ENCODE measurements at regions not wholly inside any gene's neighbourhood (a gene's known extent, or its start where the extent isn't known, plus 50 kb on each side); places are given as distances from the start of the nearest gene placed in this dataset.

DNA sequence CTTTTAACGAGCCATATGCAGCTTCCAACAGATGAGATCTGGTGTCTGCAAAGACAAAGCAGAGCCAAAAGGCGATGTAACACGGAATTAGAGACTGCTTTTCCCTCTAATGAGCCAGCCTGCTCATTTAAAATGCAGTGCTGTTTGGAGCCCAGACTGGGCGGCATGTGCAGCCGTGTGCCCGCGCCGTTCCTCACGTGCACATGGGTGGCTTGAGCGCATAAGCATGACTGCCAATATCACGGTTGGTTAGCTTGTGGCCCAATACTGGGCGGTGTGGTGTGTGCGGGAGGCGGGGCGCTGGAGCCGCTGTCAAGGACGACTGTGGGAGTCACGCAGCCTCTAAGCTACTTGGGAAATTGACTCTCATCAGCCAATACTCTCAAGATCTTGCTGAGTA, 87.0 kb upstream of the SCOC start:
- H3K4me1 ChIP-seq (ENCODE audit: control insufficient read depth, extremely low read depth, insufficient read depth, low read length) = no peaks in the 10 kb centered on the region
- H3K4me3 ChIP-seq (replicated peaks in 1 of 4; ENCODE audit: control extremely low read depth in 1 of 4, insufficient read depth in 1 of 4, low read depth in 3 of 4, low read length in 4 of 4) = no peak overlapping the region
- peaks cover 7% of the 10 kb centered on the region for H3K9me3 ChIP-seq (ENCODE audit: control insufficient read depth, insufficient read depth, low read depth, low read length)
- no peak overlapping the region for H3K27ac ChIP-seq (ENCODE audit: insufficient read depth, low read length)
- H4K20me1 ChIP-seq (ENCODE audit: control insufficient read depth, extremely low read depth, insufficient read depth, low read length) = no peaks in the 10 kb centered on the region
- no peak overlapping the region for H3K9ac ChIP-seq (ENCODE audit: insufficient read depth, low read length)
- H3K4me2 ChIP-seq (ENCODE audit: extremely low read depth, insufficient read depth, low read length) = no peak overlapping the region
- TF ChIP-seq EZH2 (IDR thresholded peaks at IDR 0.05; ENCODE audit: low read length, missing control alignments) = no peak
- DNase-seq (ENCODE audit: low read depth in 2 of 2) = no peak
- H3K36me3 ChIP-seq (ENCODE audit: control insufficient read depth, insufficient read depth, low read length) = no peaks in the 10 kb centered on the region
- no peak overlapping the region for H2AFZ ChIP-seq (ENCODE audit: low read length)
- H3K79me2 ChIP-seq (ENCODE audit: control insufficient read depth, insufficient read depth, low read length) = no peaks in the 10 kb centered on the region
- H3K27me3 ChIP-seq (ENCODE audit: control insufficient read depth, insufficient read depth, low read length) = peaks cover 8% of the 10 kb centered on the region

DNA sequence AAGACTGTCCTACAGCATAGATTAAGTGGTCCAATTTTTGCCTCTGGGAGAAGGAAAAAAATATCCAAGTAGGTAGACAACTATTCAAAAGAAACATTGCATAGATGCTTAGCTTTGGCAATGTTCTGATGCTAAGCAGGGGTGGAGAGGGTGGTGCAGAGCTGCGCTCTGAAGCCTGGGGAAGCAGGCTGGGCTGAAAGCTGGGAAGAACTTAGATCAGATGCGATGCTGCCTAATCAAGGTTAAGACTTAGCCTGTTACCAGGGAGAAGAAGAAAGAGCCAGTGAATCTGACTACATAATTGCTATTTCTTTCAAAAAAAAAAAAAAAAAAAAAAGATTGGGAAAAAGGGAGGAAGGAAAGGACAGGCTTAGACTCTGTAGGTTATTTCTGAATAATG, 89.0 kb upstream of the SCOC start:
- H3K4me3 ChIP-seq (replicated peaks in 1 of 4; ENCODE audit: control extremely low read depth in 1 of 4, insufficient read depth in 1 of 4, low read depth in 3 of 4, low read length in 4 of 4) = no peak overlapping the region
- H3K36me3 ChIP-seq (ENCODE audit: control insufficient read depth, insufficient read depth, low read length) = no peaks in the 10 kb centered on the region
- no peak for DNase-seq (ENCODE audit: low read depth in 2 of 2)
- TF ChIP-seq, protein P1, sequence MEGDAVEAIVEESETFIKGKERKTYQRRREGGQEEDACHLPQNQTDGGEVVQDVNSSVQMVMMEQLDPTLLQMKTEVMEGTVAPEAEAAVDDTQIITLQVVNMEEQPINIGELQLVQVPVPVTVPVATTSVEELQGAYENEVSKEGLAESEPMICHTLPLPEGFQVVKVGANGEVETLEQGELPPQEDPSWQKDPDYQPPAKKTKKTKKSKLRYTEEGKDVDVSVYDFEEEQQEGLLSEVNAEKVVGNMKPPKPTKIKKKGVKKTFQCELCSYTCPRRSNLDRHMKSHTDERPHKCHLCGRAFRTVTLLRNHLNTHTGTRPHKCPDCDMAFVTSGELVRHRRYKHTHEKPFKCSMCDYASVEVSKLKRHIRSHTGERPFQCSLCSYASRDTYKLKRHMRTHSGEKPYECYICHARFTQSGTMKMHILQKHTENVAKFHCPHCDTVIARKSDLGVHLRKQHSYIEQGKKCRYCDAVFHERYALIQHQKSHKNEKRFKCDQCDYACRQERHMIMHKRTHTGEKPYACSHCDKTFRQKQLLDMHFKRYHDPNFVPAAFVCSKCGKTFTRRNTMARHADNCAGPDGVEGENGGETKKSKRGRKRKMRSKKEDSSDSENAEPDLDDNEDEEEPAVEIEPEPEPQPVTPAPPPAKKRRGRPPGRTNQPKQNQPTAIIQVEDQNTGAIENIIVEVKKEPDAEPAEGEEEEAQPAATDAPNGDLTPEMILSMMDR (conservative IDR thresholded peaks at IDR 0.05 in 1 of 2, IDR thresholded peaks at IDR 0.05 in 1 of 2; ENCODE audit: low read depth in 1 of 2, low read length in 2 of 2) = no peak
- no peak for TF ChIP-seq EZH2 (IDR thresholded peaks at IDR 0.05; ENCODE audit: low read length, missing control alignments)
- H3K9ac ChIP-seq (ENCODE audit: insufficient read depth, low read length) = no peak overlapping the region
- peaks cover 8% of the 10 kb centered on the region for H3K27me3 ChIP-seq (ENCODE audit: control insufficient read depth, insufficient read depth, low read length)
- no peaks in the 10 kb centered on the region for H4K20me1 ChIP-seq (ENCODE audit: control insufficient read depth, extremely low read depth, insufficient read depth, low read length)
- H3K79me2 ChIP-seq (ENCODE audit: control insufficient read depth, insufficient read depth, low read length) = no peaks in the 10 kb centered on the region
- H3K4me2 ChIP-seq (ENCODE audit: extremely low read depth, insufficient read depth, low read length) = no peak overlapping the region
- no peaks in the 10 kb centered on the region for H3K4me1 ChIP-seq (ENCODE audit: control insufficient read depth, extremely low read depth, insufficient read depth, low read length)
- no peak overlapping the region for H3K27ac ChIP-seq (ENCODE audit: insufficient read depth, low read length)
- peaks cover 7% of the 10 kb centered on the region for H3K9me3 ChIP-seq (ENCODE audit: control insufficient read depth, insufficient read depth, low read depth, low read length)
- H2AFZ ChIP-seq (ENCODE audit: low read length) = no peak overlapping the region

DNA sequence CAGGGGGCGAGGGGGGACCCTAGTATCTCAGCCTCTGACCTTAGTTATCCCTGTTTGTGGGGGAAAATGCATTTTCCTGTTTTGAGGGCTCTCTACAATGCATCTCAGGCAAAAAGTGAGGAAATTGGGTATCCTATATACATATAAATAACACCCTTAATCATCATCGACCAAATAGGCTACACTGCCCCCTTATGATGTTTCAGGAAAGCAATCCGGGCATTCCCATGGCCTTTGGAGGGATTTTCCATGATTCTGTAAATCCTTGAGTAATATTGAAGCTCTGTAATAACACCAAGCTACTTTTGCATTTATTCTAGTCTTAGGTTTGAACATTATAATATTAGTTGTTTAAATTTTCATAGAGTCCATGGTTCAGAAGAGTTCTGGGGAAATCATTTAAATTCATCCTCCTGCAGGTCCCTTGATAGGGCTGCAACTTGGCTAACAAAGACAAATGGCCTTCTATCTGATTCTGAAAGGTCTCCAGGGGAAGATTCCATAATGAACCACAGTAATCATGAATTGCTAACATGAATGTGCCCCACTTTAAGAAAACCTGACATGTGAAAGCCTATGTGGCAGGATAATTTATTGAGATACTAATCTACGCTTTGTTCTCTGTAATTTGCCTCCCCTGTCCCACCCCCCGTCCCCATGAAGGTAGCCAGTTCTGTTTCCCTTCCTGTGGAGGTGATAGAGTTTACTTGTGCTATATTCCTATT, 91.5 kb upstream of the SCOC start:
- no peak overlapping the region for H3K4me2 ChIP-seq (ENCODE audit: extremely low read depth, insufficient read depth, low read length)
- H4K20me1 ChIP-seq (ENCODE audit: control insufficient read depth, extremely low read depth, insufficient read depth, low read length) = no peaks in the 10 kb centered on the region
- H3K4me3 ChIP-seq (replicated peaks in 1 of 4; ENCODE audit: control extremely low read depth in 1 of 4, insufficient read depth in 1 of 4, low read depth in 3 of 4, low read length in 4 of 4) = no peak overlapping the region
- no peaks in the 10 kb centered on the region for H3K79me2 ChIP-seq (ENCODE audit: control insufficient read depth, insufficient read depth, low read length)
- H3K27ac ChIP-seq (ENCODE audit: insufficient read depth, low read length) = no peak overlapping the region
- no peak overlapping the region for H2AFZ ChIP-seq (ENCODE audit: low read length)
- TF ChIP-seq, protein P1 (conservative IDR thresholded peaks at IDR 0.05 in 1 of 2, IDR thresholded peaks at IDR 0.05 in 1 of 2; ENCODE audit: low read depth in 1 of 2, low read length in 2 of 2) = peak in 1 of 2 donors; percentile 26
- no peak for TF ChIP-seq EZH2 (IDR thresholded peaks at IDR 0.05; ENCODE audit: low read length, missing control alignments)
- H3K36me3 ChIP-seq (ENCODE audit: control insufficient read depth, insufficient read depth, low read length) = no peaks in the 10 kb centered on the region
- H3K9ac ChIP-seq (ENCODE audit: insufficient read depth, low read length) = no peak overlapping the region
- peaks cover under 1% of the 10 kb centered on the region for H3K9me3 ChIP-seq (ENCODE audit: control insufficient read depth, insufficient read depth, low read depth, low read length)
- DNase-seq (ENCODE audit: low read depth in 2 of 2) = peak in 1 of 2 donors; percentile 36
- peaks cover 8% of the 10 kb centered on the region for H3K27me3 ChIP-seq (ENCODE audit: control insufficient read depth, insufficient read depth, low read length)
- no peaks in the 10 kb centered on the region for H3K4me1 ChIP-seq (ENCODE audit: control insufficient read depth, extremely low read depth, insufficient read depth, low read length)

All from fibroblast of lung (primary cell).